OCI-LY7 (cell line): ENCODE measurements at regions not wholly inside any gene's neighbourhood (a gene's known extent, or its start where the extent isn't known, plus 50 kb on each side); places are given as distances from the start of the nearest gene placed in this dataset.

Source experiments
- BruUV-seq: library from RNA; stranded (reverse); fragments of 400-500 nt; replicated peaks from 2 replicates; lab custom pipeline; 2021; lab: Mats Ljungman, UMichigan
- CTCF ChIA-PET: fragments of 300-600 bp; sonication (Branson Sonifier 250); formaldehyde crosslinking; loops from one replicate; lab custom pipeline; 2022; ENCODE audit warnings: antibody characterized with exemption; ENCODE audit not compliant: unreplicated experiment; lab: Charles Lee
- POLR2A ChIA-PET: fragments of 300-600 bp; sonication (Branson Sonifier 250); formaldehyde crosslinking; loops from one replicate; lab custom pipeline; 2022; ENCODE audit warnings: antibody characterized with exemption; lab: Charles Lee
- DNase-seq: peaks from one replicate; pipeline ENCODE4 v3.0.0-alpha.2; 2015; ENCODE audit warnings: low spot score
- H2AFZ ChIP-seq: fragments of 200-600 bp; sonication (generic), shearing (Covaris generic); 2 replicates; pipeline ENCODE4 v1.6.1; 2014; ENCODE audit warnings: mild to moderate bottlenecking, antibody characterized with exemption, low read length, moderate library complexity
- H3K27ac ChIP-seq: fragments of 200-600 bp; sonication (generic); 2 replicates; pipeline ENCODE4 v1.5.1; 2014; ENCODE audit warnings: mixed run types, low read depth, mild to moderate bottlenecking, moderate library complexity, low read length, inconsistent platforms; ENCODE audit not compliant: poor library complexity, severe bottlenecking
- H3K36me3 ChIP-seq: fragments of 200-600 bp; sonication (generic); 2 replicates; pipeline ENCODE4 v1.6.1; 2014; ENCODE audit warnings: mild to moderate bottlenecking, antibody characterized with exemption, low read length, moderate library complexity, mixed read lengths; ENCODE audit not compliant: insufficient read depth
- H3K4me1 ChIP-seq: fragments of 200-600 bp; sonication (generic); 2 replicates; pipeline ENCODE4 v1.5.1; 2014; ENCODE audit warnings: mild to moderate bottlenecking, low read length; ENCODE audit not compliant: insufficient read depth, poor library complexity, severe bottlenecking
- H3K4me2 ChIP-seq: fragments of 200-600 bp; sonication (generic); 2 replicates; pipeline ENCODE4 v1.6.1; 2014; ENCODE audit warnings: mild to moderate bottlenecking, low read length
- H3K4me3 ChIP-seq: fragments of 200-600 bp; sonication (generic); 2 replicates; pipeline ENCODE4 v1.5.1; 2014; ENCODE audit warnings: mild to moderate bottlenecking, low read depth, low read length; ENCODE audit not compliant: poor library complexity, severe bottlenecking
- H3K79me2 ChIP-seq: fragments of 200-600 bp; sonication (generic); 2 replicates; pipeline ENCODE4 v1.6.1; 2016; ENCODE audit warnings: low read depth, mild to moderate bottlenecking, low read length, moderate library complexity, mixed read lengths; ENCODE audit not compliant: insufficient read depth
- H3K9me2 ChIP-seq: fragments of 200-600 bp; sonication (generic); 2 replicates; pipeline ENCODE4 v1.6.1; 2016; ENCODE audit warnings: mild to moderate bottlenecking, low read length, mixed read lengths; ENCODE audit not compliant: insufficient read depth
- H3K9me3 ChIP-seq: fragments of 200-600 bp; sonication (generic); 2 replicates; pipeline ENCODE4 v1.6.1; 2014; ENCODE audit warnings: mild to moderate bottlenecking, mixed run types, low read length, mixed read lengths
- H4K20me1 ChIP-seq: fragments of 200-600 bp; sonication (generic); 2 replicates; pipeline ENCODE4 v1.6.1; 2014; ENCODE audit warnings: mild to moderate bottlenecking, antibody characterized with exemption, low read length, moderate library complexity, mixed read lengths; ENCODE audit not compliant: insufficient read depth
- CTCF ChIP-seq: fragments of 200-600 bp; sonication (generic); conservative IDR thresholded peaks from 2 replicates; pipeline ENCODE4 v1.5.1; 2014; ENCODE audit warnings: mild to moderate bottlenecking, antibody characterized with exemption, low read length, moderate library complexity, mixed read lengths
- EZH2phosphoT487 ChIP-seq: fragments of 200-600 bp; sonication (generic); IDR thresholded peaks from 2 replicates; pipeline ENCODE4 v1.6.1; 2018; ENCODE audit warnings: low read depth, borderline replicate concordance, mild to moderate bottlenecking, mixed run types, antibody characterized with exemption, low read length, moderate library complexity, mixed read lengths
- intact Hi-C: fragments of 100-400 bp; cut with micrococcal nuclease; formaldehyde crosslinking; loops from one replicate; pipeline ENCODE4 v1.10.0; 2022; ENCODE audit not compliant: unreplicated experiment

GRCh38 chr6:140812636-140813035 is 1320.1 kb upstream of the GJE1 start:
- H3K27ac ChIP-seq = no peak overlapping the region
- no peaks in the 10 kb centered on the region for H3K36me3 ChIP-seq
- no peak overlapping the region for H3K4me2 ChIP-seq
- no peaks in the 10 kb centered on the region for H3K9me2 ChIP-seq
- DNase-seq = no peak
- no peaks in the 10 kb centered on the region for H3K4me1 ChIP-seq
- H3K9me3 ChIP-seq = no peaks in the 10 kb centered on the region
- CTCF ChIA-PET = no interaction called here
- intact Hi-C loops = no loop called here
- H3K79me2 ChIP-seq = no peaks in the 10 kb centered on the region
- H2AFZ ChIP-seq = no peak overlapping the region
- BruUV-seq = no TSS peak
- POLR2A ChIA-PET = interaction anchor here (0.9 kb wide), 1 partner anchor 134 kb away, joined by 3 read pairs; no protein-coding TSS in a partner anchor
- TF ChIP-seq EZH2phosphoT487 = no peak
- TF ChIP-seq CTCF = no peak
- no peak overlapping the region for H3K4me3 ChIP-seq
- H4K20me1 ChIP-seq = no peaks in the 10 kb centered on the region

- Histone ChIP-seq H3K36me3 (no peaks in the 10 kb centered on the region), H2AFZ (no peak overlapping the region), H3K27ac (no peak overlapping the region), H3K79me2 (no peaks in the 10 kb centered on the region), H3K4me2 (peak overlapping the region; percentile 2; the same call in 1 of the 2 replicates), H3K9me2 (no peaks in the 10 kb centered on the region), H3K9me3 (no peaks in the 10 kb centered on the region), H3K4me3 (no peak overlapping the region), H4K20me1 (no peaks in the 10 kb centered on the region), H3K4me1 (no peaks in the 10 kb centered on the region)
- intact Hi-C loops = no loop called here
- DNase-seq = no peak
- ChIA-PET POLR2A (no interaction called here), CTCF (no interaction called here)
- TF ChIP-seq EZH2phosphoT487 (no peak), CTCF (no peak)
- BruUV-seq = no TSS peak
Observed at GRCh38 chr6:140811642-140812041, 1321.1 kb upstream of the GJE1 start.

- Histone ChIP-seq H3K4me1 (no peaks in the 10 kb centered on the region), H3K4me3 (no peak overlapping the region), H3K79me2 (no peaks in the 10 kb centered on the region), H2AFZ (no peak overlapping the region), H4K20me1 (no peaks in the 10 kb centered on the region), H3K36me3 (no peaks in the 10 kb centered on the region), H3K9me3 (no peaks in the 10 kb centered on the region), H3K9me2 (no peaks in the 10 kb centered on the region), H3K4me2 (no peak overlapping the region), H3K27ac (no peak overlapping the region)
- TF ChIP-seq CTCF (no peak), EZH2phosphoT487 (no peak)
- intact Hi-C loops = no loop called here
- BruUV-seq = no TSS peak
- ChIA-PET CTCF (no interaction called here), POLR2A (interaction anchor here (0.6 kb wide), 1 partner anchor 975 kb away, joined by 4 read pairs; no protein-coding TSS in a partner anchor)
- no peak for DNase-seq
Observed at GRCh38 chr6:140809694-140810101, 1323.0 kb upstream of the GJE1 start.
